NCI-H460 (cell line): ENCODE measurements at regions not wholly inside any gene's neighbourhood (a gene's known extent, or its start where the extent isn't known, plus 50 kb on each side); places are given as distances from the start of the nearest gene placed in this dataset.
"Not testable (repeated sequence)": the region's sequence is repeated elsewhere in the genome, so short reads cannot be mapped to it uniquely, and the experiment has no call there.

ENCODE experiments used
- DNase-seq: peaks from one replicate; pipeline ENCODE4 v3.0.0-alpha.2; 2016; ENCODE audit warnings: low read depth; ENCODE audit errors: extremely low read depth

DNA sequence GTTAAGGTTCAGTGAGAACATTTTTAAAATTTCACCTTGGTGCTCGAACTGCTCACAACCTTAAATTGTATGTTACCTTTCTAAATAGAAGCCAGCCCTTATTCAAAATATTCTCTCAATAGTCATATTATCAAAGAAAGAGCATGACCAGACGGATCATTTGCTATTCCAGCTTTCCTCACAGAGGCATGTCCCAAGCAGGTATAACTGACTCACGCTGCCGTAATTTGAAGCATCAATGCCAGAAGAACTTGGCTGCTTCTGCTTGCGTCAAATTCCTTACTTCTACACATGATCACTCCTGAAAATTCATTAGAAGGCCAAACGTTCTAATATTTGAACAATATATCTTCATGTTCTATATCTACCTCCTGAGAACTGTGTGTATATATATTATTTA is 69.5 kb upstream of the VGLL4 start:
- no peak for DNase-seq

DNA sequence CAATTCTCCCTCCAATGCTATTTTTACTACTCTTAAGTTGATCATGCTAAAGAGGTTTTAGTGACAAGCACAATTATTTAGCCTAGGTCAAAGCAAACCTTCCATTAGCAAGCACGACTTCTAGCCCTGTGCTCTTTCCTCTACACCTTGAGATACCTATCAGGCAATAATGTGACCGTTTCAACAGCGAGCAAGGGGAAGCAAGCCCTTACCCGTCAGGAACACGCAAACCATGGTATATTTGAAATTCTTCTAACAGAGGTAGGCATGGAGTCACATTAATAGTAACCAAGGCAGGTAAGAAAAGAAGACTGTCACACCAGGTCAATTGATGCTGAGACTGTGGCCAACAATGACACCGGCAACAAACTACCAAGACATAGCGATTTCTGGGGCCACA is 68.9 kb upstream of the VGLL4 start:
- DNase-seq = no peak

DNA sequence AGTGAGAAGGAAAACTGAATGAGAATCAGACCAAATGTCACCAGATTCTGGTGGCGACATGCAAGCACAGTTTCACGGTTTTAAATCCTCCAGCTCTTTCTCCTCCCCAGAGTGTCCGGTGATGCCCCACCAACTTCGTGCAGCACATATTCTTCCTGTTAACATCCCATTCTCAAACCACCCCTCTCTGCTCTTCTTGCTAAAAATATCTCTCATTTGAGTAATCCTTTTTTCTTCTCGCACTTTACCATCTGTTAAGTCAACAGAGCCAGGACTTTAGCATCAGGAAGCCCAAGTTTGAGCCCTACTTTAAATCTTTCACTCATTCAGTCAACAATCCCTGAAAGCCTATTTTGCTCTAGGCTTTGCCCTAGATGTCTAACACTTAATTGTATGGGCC is 68.2 kb upstream of the VGLL4 start:
- no peak for DNase-seq

DNA sequence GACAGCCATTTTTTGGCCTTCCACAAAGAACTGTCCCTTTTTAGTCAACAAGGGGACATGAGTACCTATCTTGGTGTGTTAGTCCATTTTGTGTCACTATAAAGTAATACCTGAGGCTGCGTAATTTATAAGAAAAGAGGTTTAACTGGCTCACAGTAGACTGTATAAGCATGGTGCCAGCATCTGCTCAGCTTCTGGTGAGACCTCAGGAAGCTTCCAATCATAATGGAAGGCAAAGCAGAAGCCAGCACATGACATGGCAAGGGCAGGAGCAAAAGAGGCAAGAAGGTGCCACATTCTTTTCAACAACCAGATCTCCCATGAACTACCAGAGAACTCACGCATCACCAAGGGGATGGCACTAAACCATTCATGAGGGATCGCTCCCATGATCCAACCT is 66.1 kb upstream of the VGLL4 start:
- DNase-seq = no peak

DNA sequence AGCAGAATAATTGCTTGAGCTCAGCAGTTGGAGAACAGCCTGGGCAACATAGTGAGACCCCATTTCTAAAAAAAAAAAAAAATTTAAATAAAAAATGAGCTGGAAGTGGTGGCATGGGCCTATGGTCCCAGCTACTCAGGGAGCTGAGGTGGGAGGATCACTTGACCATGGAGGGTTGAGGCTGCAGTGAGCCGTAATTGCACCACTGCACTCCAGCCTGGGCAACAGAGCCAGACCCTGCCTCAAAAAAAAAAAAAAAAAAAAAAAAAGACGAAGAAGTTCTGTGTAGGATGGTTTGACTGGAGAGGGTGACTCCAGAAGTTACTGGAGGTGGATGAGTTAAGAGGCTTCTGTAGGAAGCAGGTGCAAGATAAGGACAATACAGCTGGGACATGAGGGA is 63.4 kb upstream of the VGLL4 start:
- not testable (repeated sequence) for DNase-seq

DNA sequence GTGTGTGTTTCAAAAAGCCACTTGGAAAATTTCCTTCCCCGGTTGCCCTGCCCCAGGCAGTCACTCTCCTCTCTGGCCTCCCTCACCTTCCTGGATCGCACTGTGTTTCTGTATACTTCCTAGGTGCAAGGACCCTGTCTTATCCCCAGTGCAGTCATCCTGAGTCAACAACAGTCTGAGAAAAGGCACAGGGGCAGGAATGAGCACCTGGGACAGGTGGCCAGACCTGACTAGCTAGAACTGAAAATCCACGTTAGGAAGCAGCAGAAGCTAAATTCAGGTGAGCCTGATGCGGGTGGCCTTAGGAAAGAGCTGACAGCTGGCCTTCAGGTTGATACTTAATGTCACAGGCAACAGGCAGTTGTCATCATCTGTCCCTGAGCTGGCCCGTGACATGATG is 62.9 kb upstream of the VGLL4 start:
- no peak for DNase-seq

DNA sequence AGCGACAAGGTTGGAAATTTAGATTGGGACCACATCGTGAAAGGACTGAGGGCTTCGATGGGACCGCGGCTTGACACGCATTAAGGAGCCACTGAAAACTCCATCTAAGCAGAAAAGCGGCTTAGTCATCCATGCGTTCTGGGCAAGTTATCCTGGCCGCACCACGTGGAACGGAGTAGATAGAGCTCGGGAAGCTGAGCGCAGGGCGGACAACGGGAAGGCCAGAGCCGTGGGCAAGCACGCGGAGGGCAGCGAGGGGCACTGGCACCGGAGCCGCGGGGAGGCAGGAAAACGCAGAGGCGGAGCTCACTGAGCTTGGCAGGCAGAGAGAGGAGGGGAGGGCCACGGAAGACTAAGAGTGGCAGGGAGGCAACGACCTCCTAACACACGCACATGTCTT is 61.3 kb upstream of the VGLL4 start:
- no peak for DNase-seq

DNA sequence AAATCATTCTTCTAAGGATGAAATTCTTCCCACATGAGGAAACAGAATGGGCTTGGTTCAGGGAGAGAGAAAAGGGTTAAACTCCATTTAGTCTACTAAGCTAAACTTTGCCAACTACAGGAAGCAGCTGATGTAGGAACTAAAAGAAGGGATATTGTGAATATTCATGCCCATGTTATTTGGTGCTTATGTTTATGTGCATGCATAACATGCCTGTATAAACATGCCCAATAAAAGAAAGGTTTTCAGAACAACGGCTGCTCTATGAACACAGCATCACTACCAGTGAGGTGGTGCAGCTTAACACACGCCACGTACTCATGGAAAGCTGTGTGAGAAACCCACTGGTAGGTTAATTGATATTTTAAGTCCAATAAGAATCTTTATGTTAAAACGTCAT is 59.4 kb upstream of the VGLL4 start:
- no peak for DNase-seq

DNA sequence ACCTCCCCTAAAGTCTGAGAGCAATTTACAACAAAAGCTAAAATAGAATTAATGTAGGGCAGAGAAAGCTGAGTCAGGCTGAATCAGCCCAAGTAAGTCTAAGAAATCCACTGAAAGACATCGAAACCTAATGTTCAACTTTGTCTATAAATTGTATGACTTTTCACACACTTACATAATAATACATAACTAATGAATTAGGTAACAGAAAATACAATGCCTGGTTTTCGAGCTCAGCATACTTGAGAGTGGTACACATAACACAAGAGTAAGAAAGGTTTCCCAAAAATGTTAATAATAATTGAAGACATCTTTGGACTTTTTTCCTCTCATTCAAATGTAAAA is 55.3 kb upstream of the VGLL4 start:
- DNase-seq = no peak

DNA sequence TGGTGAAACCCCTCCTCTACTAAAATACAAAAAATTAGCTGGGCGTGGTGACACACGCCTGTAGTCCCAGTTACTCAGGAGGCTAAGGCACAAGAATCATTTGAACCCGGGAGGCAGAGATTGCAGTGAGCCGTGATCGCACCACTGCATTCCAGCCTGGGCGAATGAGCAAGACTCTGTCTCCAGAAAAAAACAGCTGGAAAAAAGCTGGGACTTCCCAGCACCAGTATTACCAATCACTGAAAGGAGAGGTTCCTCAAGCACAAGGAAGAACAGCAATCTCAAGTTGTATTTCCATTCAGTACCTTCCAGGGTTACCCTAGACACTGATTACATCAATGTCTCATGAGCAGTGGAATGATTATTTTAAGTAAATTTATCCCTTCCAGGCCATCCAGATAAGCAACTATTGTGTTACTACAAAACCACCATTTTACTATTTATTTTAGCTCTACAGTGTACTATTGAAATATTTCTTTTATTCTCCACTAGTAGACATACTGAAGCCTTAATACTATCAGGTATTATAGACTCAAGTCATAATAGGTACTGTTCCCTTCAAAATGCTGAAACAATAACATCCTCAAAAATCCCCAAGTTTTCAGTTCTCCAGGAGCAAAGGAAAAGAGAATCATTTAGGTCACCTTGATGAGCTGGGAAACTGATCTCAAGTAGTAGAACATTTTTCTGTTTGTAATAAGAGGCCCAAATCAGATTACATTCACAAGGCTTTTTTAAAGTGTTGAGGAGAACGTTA is 54.8 kb upstream of the VGLL4 start:
- no peak for DNase-seq

DNA sequence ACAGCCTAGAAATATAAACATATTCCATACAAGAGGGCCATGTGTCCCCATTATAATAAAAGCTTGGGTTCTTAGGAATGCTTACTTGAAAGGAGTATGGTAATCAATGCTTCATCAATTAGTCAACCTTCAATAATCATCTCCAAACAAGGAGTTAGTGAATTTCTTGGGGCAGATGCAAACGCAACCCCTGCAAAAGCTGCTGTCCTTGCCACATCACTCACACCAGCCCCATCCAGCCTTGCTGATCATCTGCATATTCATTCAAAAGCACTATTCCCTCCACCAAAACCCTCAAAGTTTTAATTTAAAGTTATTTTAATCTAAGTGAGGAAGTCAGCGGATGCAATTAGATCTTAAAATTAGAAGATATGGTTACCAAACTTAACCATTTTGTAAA is 54.0 kb upstream of the VGLL4 start:
- no peak for DNase-seq

DNA sequence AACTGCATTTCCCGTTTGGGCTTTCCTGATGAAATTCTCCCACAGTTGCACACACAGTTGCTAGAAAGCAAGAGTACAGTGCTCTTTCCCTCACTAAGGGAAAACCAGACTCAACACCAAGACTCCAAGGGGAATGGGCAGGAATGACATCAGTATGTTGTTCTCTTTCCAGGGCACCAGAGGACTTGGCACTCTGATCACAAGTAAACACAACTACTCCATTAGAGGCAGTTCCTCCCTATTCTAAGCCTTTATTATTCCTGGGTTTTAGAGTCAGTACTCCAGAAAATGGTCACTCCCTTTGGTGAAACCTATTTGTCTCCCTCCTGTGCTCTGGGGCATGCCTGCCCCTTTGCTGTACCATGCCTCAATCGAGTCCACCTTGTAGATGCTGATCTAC is 52.3 kb upstream of the VGLL4 start:
- no peak for DNase-seq
